ENCODE measurements at regions not wholly inside any gene's neighbourhood (a gene's known extent, or its start where the extent isn't known, plus 50 kb on each side); places are given as distances from the start of the nearest gene placed in this dataset.

GRCh38 chr4:116397714-116398113 lies 687.7 kb downstream of the TRAM1L1 start:
- no peak for DNase-seq

DNA sequence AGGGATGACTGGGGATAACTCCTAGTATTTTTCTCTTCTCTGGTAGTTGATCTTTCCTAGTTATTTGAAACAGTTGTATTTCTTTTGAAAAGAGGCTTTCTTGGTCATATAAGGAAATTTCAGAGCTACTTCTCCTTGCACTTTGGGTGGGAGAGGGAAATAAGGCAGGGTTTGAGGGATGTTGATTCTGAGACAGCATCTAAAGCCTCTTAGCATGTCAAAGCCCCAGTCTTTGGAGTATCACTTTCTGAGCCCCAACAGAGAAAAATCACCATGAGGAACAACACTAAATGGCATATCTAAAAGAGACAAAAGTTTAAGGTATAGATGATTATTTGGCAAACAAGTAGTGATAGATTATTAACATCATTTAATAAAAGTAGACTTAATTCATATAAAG lies 688.1 kb downstream of the TRAM1L1 start:
- no peak for DNase-seq

GRCh38 chr4:116395408-116395807 lies 690.0 kb downstream of the TRAM1L1 start:
- DNase-seq = no peak

- DNase-seq = no peak
Observed at GRCh38 chr4:116391020-116391419, 694.4 kb downstream of the TRAM1L1 start.

DNA sequence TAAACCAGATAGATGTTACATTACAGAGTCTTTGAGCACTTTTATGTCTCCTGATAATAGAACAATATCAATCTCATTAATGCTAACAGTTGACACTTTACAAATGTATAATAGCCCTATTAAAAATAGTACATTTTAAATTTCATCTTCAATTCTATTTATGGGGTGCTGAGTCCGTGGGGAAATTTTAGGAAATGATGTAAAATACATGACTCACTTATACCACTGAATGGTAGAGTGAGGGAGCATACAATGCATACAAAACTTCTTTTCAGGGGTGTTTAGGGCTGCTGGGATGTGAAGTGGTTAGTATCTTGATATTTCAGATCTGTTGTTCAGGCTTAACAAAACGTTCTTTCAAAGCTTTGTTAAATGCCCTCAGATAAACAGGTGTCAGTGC lies 696.2 kb downstream of the TRAM1L1 start:
- DNase-seq = no peak

- no peak for DNase-seq
Observed at GRCh38 chr4:116387937-116388474, 697.4 kb downstream of the TRAM1L1 start.

DNA sequence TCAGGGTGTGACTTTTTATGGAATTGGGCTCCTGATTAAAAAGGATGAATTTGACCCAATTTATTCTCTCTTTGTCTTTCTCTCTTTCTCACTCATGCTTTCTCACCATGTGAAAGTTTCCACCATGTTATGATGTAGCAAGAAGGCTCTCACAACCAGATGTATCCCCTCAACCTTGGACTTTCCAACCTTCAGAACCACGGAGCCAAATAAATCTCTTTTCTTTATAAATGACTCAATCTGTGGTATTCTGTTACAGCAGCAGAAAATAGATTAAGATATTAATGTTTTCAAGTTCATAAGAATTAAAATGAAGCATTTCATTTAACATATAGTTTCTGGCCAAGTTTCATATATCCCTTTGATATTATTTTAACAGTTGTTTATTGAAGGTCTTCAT lies 698.5 kb downstream of the TRAM1L1 start:
- DNase-seq = no peak

DNA sequence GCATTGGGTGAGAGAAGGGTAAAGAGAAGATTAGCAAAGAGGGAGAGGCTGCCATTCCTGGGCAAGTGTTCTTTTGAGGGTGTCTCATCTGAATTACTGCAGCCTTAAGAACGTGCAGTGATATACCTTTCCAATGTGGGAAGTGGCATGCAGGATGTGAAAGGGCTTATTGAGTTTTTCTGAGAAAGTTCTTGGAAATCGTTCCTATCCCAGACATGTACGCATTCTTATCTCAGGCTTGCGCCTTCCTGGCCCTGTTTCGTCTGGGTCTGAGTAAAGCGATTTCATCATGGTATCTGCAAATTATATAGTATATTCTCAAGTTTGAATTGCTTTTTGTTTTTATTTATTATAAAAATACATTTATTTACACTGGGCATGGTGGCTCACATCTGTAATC lies 699.8 kb downstream of the TRAM1L1 start:
- no peak for DNase-seq

DNA sequence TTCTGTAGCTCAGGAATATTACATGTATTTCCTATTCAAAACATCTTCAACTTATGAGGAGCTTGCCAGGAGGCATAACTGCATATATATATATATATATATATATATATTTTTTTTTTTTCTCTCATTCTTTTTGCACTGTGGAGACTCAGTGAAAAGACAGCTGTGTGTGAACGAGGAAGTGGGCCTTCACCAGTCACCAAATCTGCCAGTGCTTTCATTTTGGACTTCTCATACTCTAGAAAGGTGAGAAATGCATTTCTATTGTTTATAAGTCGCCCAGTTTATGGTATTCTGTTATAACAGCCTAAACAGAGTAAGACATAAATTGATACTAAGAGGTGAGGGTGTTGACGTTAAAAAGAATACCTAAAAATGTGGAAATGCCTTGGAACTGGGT lies 710.6 kb downstream of the TRAM1L1 start:
- no peak for DNase-seq

GRCh38 chr4:116362583-116362982 lies 722.8 kb downstream of the TRAM1L1 start:
- no peak for DNase-seq

GRCh38 chr4:116361790-116362189 lies 723.6 kb downstream of the TRAM1L1 start:
- DNase-seq = no peak

- peak; percentile 86 for DNase-seq
Observed at GRCh38 chr4:116358633-116359222, 726.6 kb downstream of the TRAM1L1 start.

- peak; percentile 11 for DNase-seq
Observed at GRCh38 chr4:116357758-116358157, 727.6 kb downstream of the TRAM1L1 start.

GRCh38 chr4:116346750-116347149 lies 738.6 kb downstream of the TRAM1L1 start:
- no peak for DNase-seq

DNA sequence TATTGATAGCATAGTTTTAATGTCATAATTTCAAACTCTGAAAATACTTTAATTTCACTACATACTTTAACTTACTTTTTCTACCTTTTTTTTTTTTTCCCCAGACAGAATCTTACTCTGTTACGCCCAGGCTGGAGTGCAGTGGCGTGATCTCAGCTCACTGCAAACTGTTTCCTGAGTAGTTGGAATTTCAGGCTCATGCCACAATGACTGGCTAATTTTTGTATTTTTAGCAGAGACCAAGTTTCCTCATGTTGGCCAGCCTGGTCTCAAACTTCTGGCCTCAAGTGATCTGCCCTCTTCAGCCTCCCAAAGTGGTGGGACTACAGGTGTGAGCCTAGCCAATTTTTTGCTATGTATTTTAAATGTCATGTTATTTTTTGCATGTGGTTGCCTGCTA lies 741.6 kb downstream of the TRAM1L1 start:
- DNase-seq = peak; percentile 37

- DNase-seq = no peak
Observed at GRCh38 chr4:116342143-116342542, 743.2 kb downstream of the TRAM1L1 start.

DNA sequence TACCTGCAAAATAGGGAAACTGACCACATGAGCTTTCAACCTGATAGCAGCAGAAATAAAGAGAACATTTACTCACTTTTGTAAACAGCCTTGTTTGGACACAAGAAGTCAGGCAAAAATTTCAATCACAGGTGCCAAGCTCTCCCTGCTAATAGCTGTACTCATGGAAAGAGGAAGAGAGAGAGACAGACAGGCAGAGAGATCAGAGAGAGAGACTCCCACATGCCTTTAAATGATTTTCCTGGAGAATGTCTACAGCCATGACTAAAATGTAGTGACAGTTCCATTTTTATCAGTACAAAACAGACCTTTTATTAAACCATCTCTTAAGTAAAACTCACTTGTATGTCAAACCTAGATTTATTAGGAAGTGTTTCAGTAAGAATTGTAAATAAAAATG lies 752.9 kb downstream of the TRAM1L1 start:
- no peak for DNase-seq

DNA sequence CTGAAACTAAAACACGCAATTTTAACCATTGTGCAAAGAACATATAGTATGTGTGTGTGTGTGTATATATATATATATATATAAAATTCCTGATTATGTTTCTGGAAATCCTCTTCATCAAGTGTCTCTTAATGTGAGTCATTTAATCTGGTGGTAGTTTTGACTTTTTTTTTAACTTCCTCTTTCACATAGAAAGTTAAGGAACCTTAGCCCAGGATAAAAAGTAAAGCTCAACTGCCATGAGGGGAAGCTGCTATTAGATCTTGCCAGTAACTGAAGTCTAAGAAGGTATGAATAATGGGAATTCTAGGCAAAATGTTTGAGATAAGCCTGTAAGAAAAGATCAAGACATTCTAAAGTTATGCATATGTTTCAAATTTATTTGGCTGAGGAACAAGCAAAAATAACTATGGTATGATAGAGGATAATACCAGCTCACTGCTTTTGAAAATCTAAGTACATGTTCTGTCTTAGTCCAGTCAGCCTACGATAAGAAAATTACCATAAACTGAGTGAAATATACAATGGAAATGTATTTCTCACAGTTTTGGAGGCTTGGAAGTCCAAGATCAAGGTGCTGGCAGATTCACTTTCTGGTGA lies 757.0 kb downstream of the TRAM1L1 start:
- DNase-seq = no peak

DNA sequence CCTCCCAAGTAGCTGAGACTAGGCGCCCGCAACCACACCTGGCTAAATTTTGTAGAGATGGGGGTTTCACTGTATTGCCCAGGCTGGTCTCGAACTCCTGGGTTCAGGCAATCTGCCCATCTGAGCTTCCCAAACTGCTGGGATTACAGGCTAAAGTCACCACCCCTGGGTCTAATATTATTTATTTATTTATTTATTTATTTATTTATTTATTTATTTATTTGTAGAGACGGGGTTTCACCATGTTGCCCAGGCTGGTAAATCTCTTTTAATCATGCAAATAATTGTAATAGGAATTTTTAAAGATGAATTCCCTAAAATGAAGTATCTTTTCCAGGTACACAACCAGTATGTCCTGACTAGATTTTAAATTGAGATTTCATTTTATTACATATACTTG lies 761.8 kb downstream of the TRAM1L1 start:
- DNase-seq = no peak

DNA sequence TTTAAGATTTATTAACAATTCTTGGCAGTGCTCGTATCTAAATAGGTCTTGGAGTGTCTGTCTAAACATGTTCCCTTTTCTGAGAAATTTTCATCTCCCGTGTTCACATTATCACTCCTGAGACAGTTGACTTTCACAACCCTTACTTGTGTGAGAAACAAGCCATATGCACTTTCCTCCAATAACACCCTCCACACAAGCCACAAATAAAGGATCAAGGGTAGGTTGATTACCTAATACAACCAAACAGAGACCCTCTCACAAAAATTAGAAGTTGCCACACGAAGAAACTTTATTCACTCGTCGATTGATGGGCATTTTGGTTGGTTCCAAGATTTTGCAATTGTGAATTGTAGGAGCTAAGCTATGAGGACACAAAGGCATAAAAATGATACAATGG lies 763.9 kb downstream of the TRAM1L1 start:
- no peak for DNase-seq

DNA sequence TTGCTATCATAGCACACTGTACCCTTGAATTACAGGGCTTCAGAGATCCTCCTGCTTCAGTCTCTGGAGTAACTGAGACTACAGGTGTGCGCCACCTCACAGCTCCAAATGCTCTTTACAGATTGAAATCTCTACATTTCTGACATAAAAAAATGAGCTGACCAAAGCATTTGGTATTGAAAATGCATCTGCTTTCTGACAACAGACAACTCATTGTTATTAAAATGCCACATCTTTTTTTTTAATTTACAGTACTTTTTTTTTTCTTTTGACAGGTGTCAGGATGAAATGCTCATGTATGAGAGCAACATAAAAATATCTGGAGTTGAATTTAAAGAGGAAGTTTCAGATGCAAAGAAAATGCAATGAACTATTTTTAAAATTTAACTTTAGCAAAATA lies 764.5 kb downstream of the TRAM1L1 start:
- no peak for DNase-seq

DNA sequence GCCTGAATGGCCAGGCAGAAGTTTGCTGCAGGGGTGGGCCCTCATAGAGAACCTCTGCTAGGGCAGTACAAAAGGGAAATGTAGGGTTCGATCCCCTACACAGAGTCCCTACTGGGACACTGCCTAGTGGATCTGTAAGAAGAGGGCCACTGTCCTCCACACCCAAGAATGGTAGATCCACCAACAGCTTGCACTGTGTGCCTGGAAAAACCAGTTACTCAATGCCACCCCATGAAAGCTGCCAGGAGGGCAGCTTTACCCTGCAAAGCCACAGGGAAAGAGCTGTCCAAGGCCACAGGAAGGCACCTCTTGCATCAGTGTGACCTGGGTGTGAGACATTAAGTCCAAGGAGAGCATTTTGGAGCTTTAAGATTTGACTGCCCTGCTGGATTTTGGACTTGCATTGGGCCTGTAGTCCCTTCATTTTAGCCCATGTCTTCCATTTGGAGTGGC lies 781.6 kb downstream of the TRAM1L1 start:
- no peak for DNase-seq

- no peak for DNase-seq
Observed at GRCh38 chr4:116302990-116303735, 782.2 kb downstream of the TRAM1L1 start.

GRCh38 chr4:116275006-116275405 lies 810.4 kb downstream of the TRAM1L1 start:
- DNase-seq = no peak
